ENCODE measurements at regions not wholly inside any gene's neighbourhood (a gene's known extent, or its start where the extent isn't known, plus 50 kb on each side); places are given as distances from the start of the nearest gene placed in this dataset.

- DNase-seq (no peak), ATAC-seq (no peak)
- intact Hi-C loops (cut with DNase I) = no loop called here
- Histone ChIP-seq H3K9me3 (ENCODE audit: control insufficient read depth, low read length) (no peaks in the 10 kb centered on the region), H3K4me3 (ENCODE audit: low read length) (no peak overlapping the region), H3K27ac (ENCODE audit: low read length) (no peak overlapping the region), H3K4me1 (ENCODE audit: control insufficient read depth, insufficient read depth, low read length) (no peaks in the 10 kb centered on the region), H3K27me3 (ENCODE audit: control insufficient read depth, insufficient read depth) (no peaks in the 10 kb centered on the region)
- 95% methylated on average over 8 of the region's 8 CpGs for WGBS
Observed at GRCh38 chr12:111158992-111159391, 209.9 kb downstream of the PHETA1 start.

- H3K27me3 ChIP-seq (ENCODE audit: control insufficient read depth, insufficient read depth) = no peaks in the 10 kb centered on the region
- no peak overlapping the region for H3K4me3 ChIP-seq (ENCODE audit: low read length)
- no peaks in the 10 kb centered on the region for H3K9me3 ChIP-seq (ENCODE audit: control insufficient read depth, low read length)
- intact Hi-C loops (cut with DNase I) = no loop called here
- H3K4me1 ChIP-seq (ENCODE audit: control insufficient read depth, insufficient read depth, low read length) = no peaks in the 10 kb centered on the region
- WGBS = 91% methylated on average over 2 of the region's 2 CpGs
- DNase-seq = no peak
- no peak for ATAC-seq
- H3K27ac ChIP-seq (ENCODE audit: low read length) = no peak overlapping the region
Observed at GRCh38 chr12:111157486-111157885, 211.4 kb downstream of the PHETA1 start.

GRCh38 chr12:111156304-111156703 lies 212.6 kb downstream of the PHETA1 start:
- intact Hi-C loops (cut with DNase I) = no loop called here
- Histone ChIP-seq H3K4me3 (ENCODE audit: low read length) (no peak overlapping the region), H3K27ac (ENCODE audit: low read length) (no peak overlapping the region), H3K4me1 (ENCODE audit: control insufficient read depth, insufficient read depth, low read length) (no peaks in the 10 kb centered on the region), H3K27me3 (ENCODE audit: control insufficient read depth, insufficient read depth) (no peaks in the 10 kb centered on the region), H3K9me3 (ENCODE audit: control insufficient read depth, low read length) (no peaks in the 10 kb centered on the region)
- ATAC-seq = no peak
- 83% methylated on average over 3 of the region's 3 CpGs for WGBS
- DNase-seq = no peak

- no peak overlapping the region for H3K27ac ChIP-seq (ENCODE audit: low read length)
- H3K9me3 ChIP-seq (ENCODE audit: control insufficient read depth, low read length) = no peaks in the 10 kb centered on the region
- 58% methylated on average over 8 of the region's 8 CpGs for WGBS
- DNase-seq (no peak), ATAC-seq (no peak)
- H3K4me3 ChIP-seq (ENCODE audit: low read length) = no peak overlapping the region
- H3K4me1 ChIP-seq (ENCODE audit: control insufficient read depth, insufficient read depth, low read length) = no peaks in the 10 kb centered on the region
- H3K27me3 ChIP-seq (ENCODE audit: control insufficient read depth, insufficient read depth) = no peaks in the 10 kb centered on the region
- intact Hi-C loops (cut with DNase I) = no loop called here
Observed at GRCh38 chr12:111155521-111155920, 213.4 kb downstream of the PHETA1 start.

- no peaks in the 10 kb centered on the region for H3K9me3 ChIP-seq (ENCODE audit: control insufficient read depth, low read length)
- intact Hi-C loops (cut with DNase I) = no loop called here
- H3K4me3 ChIP-seq (ENCODE audit: low read length) = no peak overlapping the region
- H3K27me3 ChIP-seq (ENCODE audit: control insufficient read depth, insufficient read depth) = no peaks in the 10 kb centered on the region
- H3K4me1 ChIP-seq (ENCODE audit: control insufficient read depth, insufficient read depth, low read length) = no peaks in the 10 kb centered on the region
- no peak for ATAC-seq
- no peak for DNase-seq
- no peak overlapping the region for H3K27ac ChIP-seq (ENCODE audit: low read length)
- WGBS = 77% methylated on average over 3 of the region's 3 CpGs
Observed at GRCh38 chr12:111155020-111155419, 213.9 kb downstream of the PHETA1 start.

GRCh38 chr12:111154147-111154834 lies 214.6 kb downstream of the PHETA1 start:
- Histone ChIP-seq H3K27ac (ENCODE audit: low read length) (no peak overlapping the region), H3K27me3 (ENCODE audit: control insufficient read depth, insufficient read depth) (no peaks in the 10 kb centered on the region), H3K4me1 (ENCODE audit: control insufficient read depth, insufficient read depth, low read length) (no peaks in the 10 kb centered on the region), H3K4me3 (ENCODE audit: low read length) (no peak overlapping the region), H3K9me3 (ENCODE audit: control insufficient read depth, low read length) (no peaks in the 10 kb centered on the region)
- DNase-seq (no peak), ATAC-seq (no peak)
- intact Hi-C loops (cut with DNase I) = no loop called here
- WGBS = 47% methylated on average over 19 of the region's 19 CpGs

- 87% methylated on average over 10 of the region's 10 CpGs for WGBS
- H3K27me3 ChIP-seq (ENCODE audit: control insufficient read depth, insufficient read depth) = no peaks in the 10 kb centered on the region
- ATAC-seq (no peak), DNase-seq (no peak)
- intact Hi-C loops (cut with DNase I) = no loop called here
- H3K9me3 ChIP-seq (ENCODE audit: control insufficient read depth, low read length) = no peaks in the 10 kb centered on the region
- no peak overlapping the region for H3K27ac ChIP-seq (ENCODE audit: low read length)
- no peak overlapping the region for H3K4me3 ChIP-seq (ENCODE audit: low read length)
- no peaks in the 10 kb centered on the region for H3K4me1 ChIP-seq (ENCODE audit: control insufficient read depth, insufficient read depth, low read length)
Observed at GRCh38 chr12:111152561-111152960, 216.3 kb downstream of the PHETA1 start.

GRCh38 chr12:111150921-111151840 lies 217.7 kb downstream of the PHETA1 start:
- Histone ChIP-seq H3K4me3 (ENCODE audit: low read length) (no peak overlapping the region), H3K27me3 (ENCODE audit: control insufficient read depth, insufficient read depth) (no peaks in the 10 kb centered on the region), H3K27ac (ENCODE audit: low read length) (no peak overlapping the region), H3K4me1 (ENCODE audit: control insufficient read depth, insufficient read depth, low read length) (no peaks in the 10 kb centered on the region), H3K9me3 (ENCODE audit: control insufficient read depth, low read length) (no peaks in the 10 kb centered on the region)
- 75% methylated on average over 20 of the region's 20 CpGs for WGBS
- intact Hi-C loops (cut with DNase I) = no loop called here
- DNase-seq (no peak), ATAC-seq (no peak)

GRCh38 chr12:111150360-111150759 lies 218.5 kb downstream of the PHETA1 start:
- Histone ChIP-seq H3K4me1 (ENCODE audit: control insufficient read depth, insufficient read depth, low read length) (no peaks in the 10 kb centered on the region), H3K27ac (ENCODE audit: low read length) (no peak overlapping the region), H3K27me3 (ENCODE audit: control insufficient read depth, insufficient read depth) (no peaks in the 10 kb centered on the region), H3K9me3 (ENCODE audit: control insufficient read depth, low read length) (no peaks in the 10 kb centered on the region), H3K4me3 (ENCODE audit: low read length) (no peak overlapping the region)
- no peak for ATAC-seq
- no peak for DNase-seq
- intact Hi-C loops (cut with DNase I) = no loop called here
- 20% methylated on average over 7 of the region's 7 CpGs for WGBS

GRCh38 chr12:111149299-111149698 lies 219.6 kb downstream of the PHETA1 start:
- intact Hi-C loops (cut with DNase I) = no loop called here
- no peak for ATAC-seq
- DNase-seq = no peak
- Histone ChIP-seq H3K4me3 (ENCODE audit: low read length) (no peak overlapping the region), H3K27ac (ENCODE audit: low read length) (no peak overlapping the region), H3K4me1 (ENCODE audit: control insufficient read depth, insufficient read depth, low read length) (no peaks in the 10 kb centered on the region), H3K27me3 (ENCODE audit: control insufficient read depth, insufficient read depth) (no peaks in the 10 kb centered on the region), H3K9me3 (ENCODE audit: control insufficient read depth, low read length) (no peaks in the 10 kb centered on the region)
- 70% methylated on average over 4 of the region's 4 CpGs for WGBS

- H3K27me3 ChIP-seq (ENCODE audit: control insufficient read depth, insufficient read depth) = no peaks in the 10 kb centered on the region
- H3K27ac ChIP-seq (ENCODE audit: low read length) = no peak overlapping the region
- intact Hi-C loops (cut with DNase I) = no loop called here
- no peak for DNase-seq
- H3K4me3 ChIP-seq (ENCODE audit: low read length) = no peak overlapping the region
- H3K9me3 ChIP-seq (ENCODE audit: control insufficient read depth, low read length) = no peaks in the 10 kb centered on the region
- no peaks in the 10 kb centered on the region for H3K4me1 ChIP-seq (ENCODE audit: control insufficient read depth, insufficient read depth, low read length)
- WGBS = 92% methylated on average over 6 of the region's 6 CpGs
- ATAC-seq = no peak
Observed at GRCh38 chr12:111148005-111148404, 220.9 kb downstream of the PHETA1 start.
